ENCODE measurements at regions not wholly inside any gene's neighbourhood (a gene's known extent, or its start where the extent isn't known, plus 50 kb on each side); places are given as distances from the start of the nearest gene placed in this dataset.

DNA sequence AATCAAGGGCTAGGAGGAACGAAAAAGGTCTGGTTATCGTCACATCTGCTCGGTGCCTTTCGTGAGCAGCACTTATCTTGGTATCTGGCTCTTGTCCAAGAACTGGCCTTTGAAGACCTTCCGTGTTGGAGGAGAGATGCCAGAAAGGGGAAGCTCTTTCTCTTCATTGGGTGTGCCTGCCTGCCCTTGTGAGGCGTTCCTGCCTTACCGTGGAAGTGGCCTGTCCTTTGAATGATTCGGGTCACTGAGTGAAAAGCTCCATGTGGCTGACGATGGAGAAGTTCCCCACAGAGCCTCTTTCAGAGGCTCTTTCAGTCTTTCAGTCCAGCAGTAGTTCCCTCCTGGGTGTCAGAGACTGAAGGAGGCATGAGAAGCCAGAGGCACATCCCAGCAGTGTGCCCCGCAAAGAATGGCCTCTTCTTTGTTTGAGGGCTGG lies 121.5 kb upstream of the SLC10A2 start:
- no peaks in the 10 kb centered on the region for H3K27me3 ChIP-seq
- intact Hi-C loops (cut with DNase I; ENCODE audit: low total_unique reads), result no loop called here
- H3K4me1 ChIP-seq, result no peaks in the 10 kb centered on the region
- TF ChIP-seq POLR2A (IDR thresholded peaks at IDR 0.05) (no peak), POLR2AphosphoS5 (IDR thresholded peaks at IDR 0.05) (no peak), CTCF (IDR thresholded peaks at IDR 0.05) (no peak)
- no peak overlapping the region for H3K27ac ChIP-seq
- no peaks in the 10 kb centered on the region for H3K9me3 ChIP-seq
- DNase-seq (ENCODE audit: low spot score in 2 of 2), result no peak
- H3K4me3 ChIP-seq, result no peak overlapping the region
- H3K36me3 ChIP-seq, result no peaks in the 10 kb centered on the region

- no peak for DNase-seq (ENCODE audit: low spot score in 2 of 2)
- no peaks in the 10 kb centered on the region for H3K27me3 ChIP-seq
- intact Hi-C loops (cut with DNase I; ENCODE audit: low total_unique reads), result no loop called here
- no peak for TF ChIP-seq POLR2AphosphoS5 (IDR thresholded peaks at IDR 0.05)
- no peaks in the 10 kb centered on the region for H3K36me3 ChIP-seq
- no peaks in the 10 kb centered on the region for H3K9me3 ChIP-seq
- H3K4me1 ChIP-seq, result no peaks in the 10 kb centered on the region
- H3K27ac ChIP-seq, result no peak overlapping the region
- H3K4me3 ChIP-seq, result no peak overlapping the region
These were observed 118.2 kb upstream of the SLC10A2 start for GRCh38 chr13:103184413-103184812.

GRCh38 chr13:103178986-103179943 lies 113.0 kb upstream of the SLC10A2 start:
- no peak for DNase-seq (ENCODE audit: low spot score in 2 of 2)
- no peaks in the 10 kb centered on the region for H3K9me3 ChIP-seq
- H3K4me3 ChIP-seq, result no peak overlapping the region
- no peaks in the 10 kb centered on the region for H3K36me3 ChIP-seq
- no peaks in the 10 kb centered on the region for H3K27me3 ChIP-seq
- no peak overlapping the region for H3K27ac ChIP-seq
- no peak for TF ChIP-seq POLR2AphosphoS5 (IDR thresholded peaks at IDR 0.05)
- TF ChIP-seq CTCF (IDR thresholded peaks at IDR 0.05), result no peak
- TF ChIP-seq POLR2A (IDR thresholded peaks at IDR 0.05), result no peak
- intact Hi-C loops (cut with DNase I; ENCODE audit: low total_unique reads), result no loop called here
- H3K4me1 ChIP-seq, result no peaks in the 10 kb centered on the region

- no peak overlapping the region for H3K4me3 ChIP-seq
- H3K9me3 ChIP-seq, result no peaks in the 10 kb centered on the region
- no peak overlapping the region for H3K27ac ChIP-seq
- TF ChIP-seq POLR2AphosphoS5 (IDR thresholded peaks at IDR 0.05), result no peak
- TF ChIP-seq POLR2A (IDR thresholded peaks at IDR 0.05), result no peak
- no peak for TF ChIP-seq CTCF (IDR thresholded peaks at IDR 0.05)
- H3K36me3 ChIP-seq, result no peaks in the 10 kb centered on the region
- H3K4me1 ChIP-seq, result no peaks in the 10 kb centered on the region
- intact Hi-C loops (cut with DNase I; ENCODE audit: low total_unique reads), result no loop called here
- no peaks in the 10 kb centered on the region for H3K27me3 ChIP-seq
- no peak for DNase-seq (ENCODE audit: low spot score in 2 of 2)
These were observed 108.7 kb upstream of the SLC10A2 start for GRCh38 chr13:103174966-103175365.

- H3K36me3 ChIP-seq, result no peaks in the 10 kb centered on the region
- TF ChIP-seq POLR2AphosphoS5 (IDR thresholded peaks at IDR 0.05), result no peak
- no peak overlapping the region for H3K4me3 ChIP-seq
- no peaks in the 10 kb centered on the region for H3K9me3 ChIP-seq
- no peak for DNase-seq (ENCODE audit: low spot score in 2 of 2)
- H3K4me1 ChIP-seq, result no peaks in the 10 kb centered on the region
- intact Hi-C loops (cut with DNase I; ENCODE audit: low total_unique reads), result no loop called here
- no peaks in the 10 kb centered on the region for H3K27me3 ChIP-seq
- H3K27ac ChIP-seq, result no peak overlapping the region
These were observed 102.8 kb upstream of the SLC10A2 start for GRCh38 chr13:103168901-103169508.

- no peak for TF ChIP-seq CTCF (IDR thresholded peaks at IDR 0.05)
- no peak for TF ChIP-seq POLR2AphosphoS5 (IDR thresholded peaks at IDR 0.05)
- TF ChIP-seq POLR2A (IDR thresholded peaks at IDR 0.05), result no peak
- H3K27ac ChIP-seq, result no peak overlapping the region
- peaks cover 0 to 4% of the 10 kb centered on the region in 2 donors for H3K9me3 ChIP-seq
- no peaks in the 10 kb centered on the region for H3K4me1 ChIP-seq
- H3K36me3 ChIP-seq, result no peaks in the 10 kb centered on the region
- intact Hi-C loops (cut with DNase I; ENCODE audit: low total_unique reads), result no loop called here
- no peak overlapping the region for H3K4me3 ChIP-seq
- H3K27me3 ChIP-seq, result no peaks in the 10 kb centered on the region
- DNase-seq (ENCODE audit: low spot score in 2 of 2), result no peak
These were observed 98.0 kb upstream of the SLC10A2 start for GRCh38 chr13:103164251-103164650.

Measured in breast epithelium (tissue), 4 donors.